G401 (cell line): ENCODE measurements at regions not wholly inside any gene's neighbourhood (a gene's known extent, or its start where the extent isn't known, plus 50 kb on each side); places are given as distances from the start of the nearest gene placed in this dataset.
"Not testable (repeated sequence)": the region's sequence is repeated elsewhere in the genome, so short reads cannot be mapped to it uniquely, and the experiment has no call there.

ENCODE experiments used
- DNase-seq: peaks from one replicate; pipeline ENCODE4 v3.0.0-alpha.2; 2015; ENCODE audit warnings: low spot score
- in situ Hi-C: cut with HindIII; loops from 2 replicates; pipeline ENCODE4 v1.10.0; 2016; ENCODE audit warnings: low sequenced_read_pairs, mixed read lengths

DNA sequence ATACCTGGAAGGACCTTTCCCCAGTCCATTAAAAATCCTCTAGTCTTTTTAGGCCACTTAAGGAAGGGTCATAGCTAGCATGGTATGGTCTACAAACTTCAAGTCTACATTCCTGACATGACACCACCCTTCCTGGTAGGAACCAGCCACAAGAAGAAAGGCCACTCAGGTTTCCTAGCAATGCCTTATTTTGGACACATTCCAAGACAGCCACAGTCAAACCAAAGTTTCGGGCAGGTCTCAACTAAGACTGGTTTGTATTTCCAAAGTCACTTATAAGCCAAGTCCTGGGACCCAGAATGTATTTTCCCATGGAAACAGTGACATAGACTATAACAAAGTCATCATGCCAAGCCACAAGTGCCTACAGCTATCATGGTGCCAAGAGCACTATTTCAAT lies 50.6 kb upstream of the SLC44A3 start:
- in situ Hi-C loops = no loop called here
- no peak for DNase-seq

DNA sequence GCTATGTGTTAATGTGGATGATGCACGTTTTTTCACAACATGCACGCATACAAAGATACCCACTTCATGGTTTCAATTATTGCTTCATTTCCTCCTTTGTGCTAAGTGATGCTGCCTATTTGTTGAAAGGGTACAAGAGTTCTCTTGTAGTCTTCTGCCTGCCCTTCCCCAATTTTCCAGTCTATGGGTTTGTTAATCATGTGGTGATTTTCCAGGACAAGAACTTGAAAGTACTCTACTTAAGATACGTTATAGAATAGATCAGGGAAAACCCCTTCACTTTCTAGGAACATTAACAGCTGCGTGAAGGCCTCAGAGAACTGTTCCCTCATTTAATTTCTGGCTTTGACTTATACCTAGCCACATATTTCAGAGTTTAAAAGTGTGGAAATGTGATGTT lies 52.1 kb upstream of the SLC44A3 start:
- DNase-seq = no peak
- in situ Hi-C loops = no loop called here

- no peak for DNase-seq
- in situ Hi-C loops = no loop called here
Observed at GRCh38 chr1:94765958-94766357, 54.2 kb upstream of the SLC44A3 start.

DNA sequence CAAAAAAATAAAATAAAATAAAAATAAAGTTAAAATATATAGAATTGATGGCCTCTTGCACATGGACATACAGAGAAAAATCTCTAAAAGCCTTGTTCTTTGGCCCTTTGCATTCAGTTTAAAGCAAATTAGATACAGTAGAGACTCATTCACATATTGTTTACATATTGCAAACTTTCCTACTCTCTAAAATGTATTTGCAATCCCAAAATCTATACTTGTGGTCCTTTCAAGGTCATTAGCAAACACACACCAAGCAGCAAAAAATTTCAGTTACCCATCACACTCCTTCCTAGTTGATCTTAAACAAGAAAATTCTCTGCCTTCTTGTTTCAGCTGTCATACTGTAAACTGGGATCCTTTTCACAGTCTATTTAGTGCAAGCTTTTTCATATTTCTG lies 61.0 kb upstream of the SLC44A3 start:
- in situ Hi-C loops = no loop called here
- no peak for DNase-seq

GRCh38 chr1:94757931-94758330 lies 62.2 kb upstream of the SLC44A3 start:
- in situ Hi-C loops = no loop called here
- no peak for DNase-seq

DNA sequence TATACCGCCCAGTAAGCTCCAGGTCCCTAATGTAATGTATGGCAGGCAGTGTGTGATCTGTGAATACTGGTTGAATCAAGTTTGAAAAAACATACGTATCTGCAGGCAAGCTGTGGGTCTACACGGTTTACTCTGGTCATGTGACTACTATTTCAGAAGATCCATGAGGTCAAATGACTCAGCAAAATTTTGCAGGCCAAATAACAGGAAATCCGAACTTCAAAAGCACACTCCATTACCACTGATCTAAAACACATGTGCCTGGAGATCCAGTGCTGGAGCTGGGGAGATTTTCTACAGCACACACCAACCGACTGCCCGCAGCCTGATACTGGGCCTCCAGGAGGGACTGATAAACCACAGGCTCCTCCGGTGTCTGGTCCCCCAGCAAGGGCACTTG lies 64.5 kb upstream of the SLC44A3 start:
- in situ Hi-C loops = no loop called here
- no peak for DNase-seq

- DNase-seq, in situ Hi-C loops: not testable (repeated sequence)
Observed at GRCh38 chr1:94755016-94755415, 65.1 kb upstream of the SLC44A3 start.

DNA sequence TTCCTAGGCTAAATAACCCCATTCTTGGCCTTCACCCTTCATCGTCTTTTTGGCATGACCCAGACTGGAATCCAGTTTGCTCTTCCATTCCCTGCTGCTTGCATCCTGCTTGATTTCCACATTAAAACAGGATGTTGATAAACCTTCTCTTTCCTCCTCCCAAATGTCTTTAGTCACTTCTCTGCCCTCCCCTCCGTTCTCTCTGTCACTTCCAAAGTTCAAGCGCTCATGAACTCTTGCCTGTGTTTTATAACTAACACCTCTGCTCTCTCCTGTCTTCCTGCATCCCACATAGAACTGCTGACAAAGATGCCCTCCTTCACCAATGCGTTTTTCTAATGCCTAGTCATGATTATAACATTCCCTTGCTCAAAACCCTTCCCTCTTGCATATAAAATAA lies 65.6 kb upstream of the SLC44A3 start:
- no peak for DNase-seq
- in situ Hi-C loops = no loop called here

- in situ Hi-C loops = no loop called here
- no peak for DNase-seq
Observed at GRCh38 chr1:94754095-94754494, 66.1 kb upstream of the SLC44A3 start.

GRCh38 chr1:94753171-94753972 lies 66.8 kb upstream of the SLC44A3 start:
- peak; percentile 9 for DNase-seq
- in situ Hi-C loops = no loop called here

GRCh38 chr1:94751483-94751882 lies 68.7 kb upstream of the SLC44A3 start:
- DNase-seq, in situ Hi-C loops: not testable (repeated sequence)

DNA sequence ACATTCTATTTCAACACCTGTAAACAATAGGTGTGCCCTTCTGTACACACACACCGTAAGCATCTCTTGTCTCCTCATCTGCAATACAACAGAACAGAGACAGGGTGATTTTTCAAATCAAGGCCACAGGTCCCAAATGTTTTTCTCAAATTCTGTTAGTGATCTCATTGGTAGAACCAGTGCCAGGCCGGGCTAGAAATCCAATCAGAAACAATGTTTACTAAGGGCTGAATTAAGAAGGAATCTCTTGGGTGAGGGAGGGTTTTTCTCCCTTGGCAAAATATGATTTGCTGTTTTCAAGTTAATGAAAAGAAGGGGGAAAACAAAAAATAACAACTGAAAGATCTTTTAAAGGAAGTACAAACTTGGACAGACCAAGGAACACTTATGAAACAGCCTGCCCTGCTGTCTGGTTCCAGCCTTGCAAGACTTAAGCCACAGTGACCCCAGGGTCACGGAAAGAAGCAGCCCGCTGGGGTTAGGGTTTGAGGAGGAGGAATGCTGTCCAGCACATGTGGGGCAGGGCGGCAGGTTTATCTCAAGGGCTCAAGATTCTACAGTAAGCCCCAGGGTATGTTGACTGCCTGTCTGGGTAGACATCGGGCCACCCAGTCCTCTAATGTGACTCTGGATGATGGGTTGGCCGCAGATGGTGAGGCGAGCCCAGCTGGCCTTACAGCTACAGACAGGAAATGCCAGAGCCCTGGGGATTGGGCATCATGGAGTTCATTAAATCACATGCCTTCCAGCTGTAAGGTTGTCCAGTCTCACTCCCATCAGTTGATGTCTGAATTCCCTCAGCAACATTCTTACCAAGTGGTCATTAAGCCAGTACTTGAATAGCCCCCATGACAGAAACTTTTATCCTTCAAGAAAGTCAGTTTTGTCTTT lies 73.3 kb upstream of the SLC44A3 start:
- in situ Hi-C loops = no loop called here

DNA sequence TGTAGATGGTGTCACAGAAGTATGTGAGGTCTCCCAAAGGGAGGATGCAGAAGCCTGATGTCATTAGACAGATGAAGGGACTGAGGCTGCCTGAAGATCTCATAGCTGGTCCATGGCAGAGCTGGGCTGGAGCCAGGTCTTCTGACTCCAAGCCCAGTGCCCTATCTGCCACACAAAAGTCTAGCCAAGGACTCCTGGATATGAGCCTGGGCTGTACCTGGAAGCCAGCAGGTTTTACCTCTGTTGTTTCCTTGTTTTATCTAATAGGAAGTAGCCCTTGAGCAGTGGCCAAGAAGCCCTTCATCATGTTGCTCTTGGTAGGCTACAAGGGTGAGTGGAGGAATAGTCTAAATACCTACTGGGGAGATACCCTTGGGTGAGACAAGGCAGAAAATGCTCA lies 74.4 kb upstream of the SLC44A3 start:
- peak; percentile 25 for DNase-seq
- in situ Hi-C loops = no loop called here

More for the DNA sequence above, 73.3 kb upstream of the SLC44A3 start:
- DNase-seq = no peak

DNA sequence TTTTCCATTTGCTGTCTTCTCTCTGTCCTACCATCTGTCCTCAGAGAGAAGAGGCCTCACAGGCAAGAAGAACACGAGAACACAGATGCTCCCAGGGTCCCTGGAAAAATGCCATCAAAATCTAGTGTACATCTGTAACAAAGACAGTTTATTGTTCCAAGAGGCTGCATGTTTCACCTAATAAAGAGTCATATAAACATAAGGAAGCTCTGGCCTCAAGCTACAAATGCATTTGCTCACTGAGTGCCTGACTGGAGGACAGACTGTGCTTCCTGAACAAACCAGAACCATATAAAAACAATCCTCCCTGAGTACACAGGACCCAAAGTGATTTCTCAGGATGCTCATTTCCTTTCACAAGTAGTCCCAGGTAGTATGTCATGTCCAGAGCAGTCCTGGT lies 76.3 kb upstream of the SLC44A3 start:
- in situ Hi-C loops = no loop called here
- no peak for DNase-seq

DNA sequence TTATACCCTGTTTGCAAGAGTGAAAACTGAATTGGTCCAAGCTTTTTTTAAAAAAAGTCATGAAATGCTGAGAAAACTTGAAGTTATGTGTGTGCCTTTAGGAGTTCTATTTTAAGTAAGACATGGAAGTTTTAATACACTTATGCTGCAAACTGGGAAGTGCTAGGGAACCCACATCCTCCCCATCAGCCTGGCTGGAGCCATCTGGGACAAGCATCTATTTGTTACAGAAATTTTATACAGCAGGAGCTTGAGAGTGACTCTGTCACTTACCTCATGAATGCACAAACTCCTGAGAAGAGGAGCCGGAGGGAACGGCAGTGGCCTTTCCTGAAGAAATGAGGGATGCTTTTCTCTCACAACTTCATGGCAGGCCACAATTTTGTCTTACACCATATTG lies 78.2 kb upstream of the SLC44A3 start:
- no peak for DNase-seq
- in situ Hi-C loops = no loop called here

GRCh38 chr1:94741510-94741909 lies 78.6 kb upstream of the SLC44A3 start:
- DNase-seq = no peak
- in situ Hi-C loops = no loop called here

DNA sequence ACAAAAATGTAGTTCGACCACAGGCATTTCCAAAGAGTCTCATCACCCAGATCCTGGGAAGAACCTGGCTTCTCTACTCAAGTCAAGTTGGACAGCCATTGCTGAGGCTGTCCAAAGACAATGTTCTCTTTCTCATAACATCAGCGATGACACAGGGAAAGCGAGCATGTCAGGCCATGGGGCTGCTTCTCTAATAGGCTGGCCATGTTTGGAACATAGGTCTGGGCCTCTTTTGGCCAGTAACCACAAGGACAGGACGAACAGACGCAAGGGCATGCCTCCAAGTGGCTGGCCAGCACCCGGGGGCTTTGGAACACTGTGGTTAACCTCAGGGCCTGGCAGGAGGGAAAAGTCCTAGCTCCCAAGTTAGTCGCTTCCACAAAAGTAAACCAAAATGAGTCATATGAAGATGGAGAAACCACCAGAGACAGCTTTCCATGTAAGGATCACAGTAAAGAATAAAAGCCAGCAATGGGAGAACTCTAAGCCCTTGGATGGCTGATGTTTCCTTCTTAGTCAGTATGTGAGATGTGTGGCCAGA lies 80.6 kb upstream of the SLC44A3 start:
- DNase-seq = no peak
- in situ Hi-C loops = no loop called here

DNA sequence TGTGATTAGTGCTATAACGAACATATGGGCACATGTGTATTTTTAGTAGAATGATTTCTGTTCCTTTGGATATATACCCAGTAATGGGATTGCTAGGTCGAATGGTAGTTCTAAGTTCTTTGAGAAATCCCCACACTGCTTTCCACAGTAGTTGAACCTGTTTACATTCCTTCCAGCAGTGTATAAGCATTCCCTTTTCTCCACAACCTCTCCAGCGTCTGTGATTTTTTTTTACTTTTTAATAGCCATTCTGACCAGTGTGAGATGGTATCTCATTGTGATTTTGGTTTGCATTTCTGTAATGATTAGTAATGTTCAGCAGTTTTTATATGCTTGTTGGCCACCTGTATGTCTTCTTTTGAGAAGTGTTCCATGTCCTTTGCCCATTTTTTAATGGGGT lies 81.8 kb upstream of the SLC44A3 start:
- no peak for DNase-seq
- in situ Hi-C loops = no loop called here

DNA sequence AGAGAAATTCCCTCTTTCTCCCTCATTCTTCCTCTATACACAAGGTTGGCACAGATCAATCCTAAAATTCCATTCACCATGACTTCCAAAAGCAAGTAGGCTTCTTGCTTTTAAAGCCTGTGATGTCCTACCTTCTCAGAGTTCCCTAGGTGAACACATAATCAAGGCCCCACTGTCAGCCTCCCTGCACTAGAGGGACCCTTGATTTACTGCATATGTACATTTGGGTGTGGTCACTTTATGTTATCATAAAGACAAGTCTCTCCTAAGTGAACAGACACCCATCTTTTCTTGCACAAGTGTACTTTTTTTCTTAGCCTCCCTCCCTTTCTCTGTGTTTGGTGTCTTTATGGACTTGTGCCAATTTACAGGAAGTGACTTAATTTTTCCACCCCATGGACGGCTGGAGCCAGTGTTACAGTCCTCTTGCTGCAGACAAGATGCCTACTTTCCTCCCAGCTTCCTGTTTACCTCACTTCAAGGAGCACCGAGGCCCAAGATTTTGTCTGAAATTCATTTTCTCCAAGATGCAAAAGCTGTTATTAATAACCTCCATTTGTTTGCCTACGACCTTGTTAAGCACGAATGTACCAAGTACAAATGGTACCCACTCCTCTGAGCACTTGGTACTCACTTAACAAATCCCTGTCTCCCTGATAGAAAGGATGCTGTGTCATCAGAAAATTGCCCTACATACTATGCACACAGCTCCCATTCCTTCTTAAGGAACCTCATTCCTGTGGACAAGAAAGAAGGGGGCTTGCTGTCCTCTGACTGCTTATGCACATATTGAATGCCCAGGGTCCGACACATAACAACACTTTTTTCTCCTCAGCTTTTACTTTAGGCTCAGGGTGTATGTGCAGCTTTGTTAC lies 82.8 kb upstream of the SLC44A3 start:
- in situ Hi-C loops = no loop called here
- DNase-seq = no peak
